NOMO-1 (cell line): ENCODE measurements at regions not wholly inside any gene's neighbourhood (a gene's known extent, or its start where the extent isn't known, plus 50 kb on each side); places are given as distances from the start of the nearest gene placed in this dataset.
"Not testable (repeated sequence)": the region's sequence is repeated elsewhere in the genome, so short reads cannot be mapped to it uniquely, and the experiment has no call there.

ENCODE experiments used
- DNase-seq, 2 experiments: peaks; one replicate each; lab custom pipeline; 2025; ENCODE audit not compliant: unreplicated experiment in 2 of 2; lab: John Stamatoyannopoulos, UW

DNA sequence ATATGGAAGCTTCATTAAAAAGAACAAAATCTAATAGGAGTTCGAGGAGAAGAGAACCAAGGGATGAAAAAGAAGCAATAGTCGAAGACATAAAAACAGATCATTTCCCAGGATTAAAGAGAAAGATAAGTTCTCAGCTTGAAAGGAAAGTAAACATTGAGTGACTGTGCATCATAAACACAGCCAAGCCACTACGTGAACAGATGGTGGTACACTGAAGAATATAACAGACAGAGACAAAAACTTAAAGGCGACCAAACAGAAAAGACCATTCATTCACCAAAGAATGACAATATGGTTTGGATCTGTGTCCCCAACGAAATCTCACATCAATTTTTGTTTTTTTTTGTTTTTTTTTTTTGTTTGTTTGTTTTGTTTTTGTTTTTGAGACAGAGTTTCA lies 210.8 kb upstream of the LINGO1 start:
- no peak for DNase-seq

DNA sequence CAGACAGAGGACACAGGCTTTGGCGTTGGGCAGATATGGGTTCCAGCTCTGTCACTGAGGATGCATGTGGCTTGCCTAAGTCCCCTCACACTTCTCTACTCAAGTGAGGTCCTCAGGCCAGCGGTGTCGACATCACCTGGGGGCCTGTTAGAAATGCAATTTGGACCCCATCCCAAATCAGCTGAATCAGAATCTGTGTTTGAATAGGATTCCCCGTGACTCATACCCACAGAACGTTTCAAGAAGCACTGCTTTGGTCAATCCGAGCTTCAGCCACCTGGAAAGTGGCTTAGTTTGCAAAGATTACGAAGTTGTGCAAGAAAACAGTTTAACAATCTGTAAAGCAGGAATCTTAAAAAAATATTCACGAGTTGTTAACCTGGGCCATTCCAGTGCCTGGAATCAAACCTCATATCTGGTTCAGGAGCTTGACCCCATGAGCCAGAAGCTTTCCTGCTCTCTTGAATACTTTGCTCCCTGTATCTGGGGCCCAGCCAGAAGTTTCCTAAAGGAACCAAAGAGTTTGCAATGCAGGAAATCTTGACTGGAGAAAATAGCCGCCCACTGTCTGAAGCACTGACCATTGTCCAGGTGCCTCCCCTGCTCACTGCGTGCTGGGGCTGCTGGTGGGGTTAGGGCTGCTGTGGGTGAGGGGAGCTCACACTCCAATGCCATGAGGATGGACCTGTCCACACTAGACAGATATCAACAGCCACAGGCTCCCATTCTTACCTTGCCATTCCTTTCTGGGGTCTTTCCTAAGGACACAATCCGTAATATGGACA lies 208.5 kb upstream of the LINGO1 start:
- DNase-seq = no peak

DNA sequence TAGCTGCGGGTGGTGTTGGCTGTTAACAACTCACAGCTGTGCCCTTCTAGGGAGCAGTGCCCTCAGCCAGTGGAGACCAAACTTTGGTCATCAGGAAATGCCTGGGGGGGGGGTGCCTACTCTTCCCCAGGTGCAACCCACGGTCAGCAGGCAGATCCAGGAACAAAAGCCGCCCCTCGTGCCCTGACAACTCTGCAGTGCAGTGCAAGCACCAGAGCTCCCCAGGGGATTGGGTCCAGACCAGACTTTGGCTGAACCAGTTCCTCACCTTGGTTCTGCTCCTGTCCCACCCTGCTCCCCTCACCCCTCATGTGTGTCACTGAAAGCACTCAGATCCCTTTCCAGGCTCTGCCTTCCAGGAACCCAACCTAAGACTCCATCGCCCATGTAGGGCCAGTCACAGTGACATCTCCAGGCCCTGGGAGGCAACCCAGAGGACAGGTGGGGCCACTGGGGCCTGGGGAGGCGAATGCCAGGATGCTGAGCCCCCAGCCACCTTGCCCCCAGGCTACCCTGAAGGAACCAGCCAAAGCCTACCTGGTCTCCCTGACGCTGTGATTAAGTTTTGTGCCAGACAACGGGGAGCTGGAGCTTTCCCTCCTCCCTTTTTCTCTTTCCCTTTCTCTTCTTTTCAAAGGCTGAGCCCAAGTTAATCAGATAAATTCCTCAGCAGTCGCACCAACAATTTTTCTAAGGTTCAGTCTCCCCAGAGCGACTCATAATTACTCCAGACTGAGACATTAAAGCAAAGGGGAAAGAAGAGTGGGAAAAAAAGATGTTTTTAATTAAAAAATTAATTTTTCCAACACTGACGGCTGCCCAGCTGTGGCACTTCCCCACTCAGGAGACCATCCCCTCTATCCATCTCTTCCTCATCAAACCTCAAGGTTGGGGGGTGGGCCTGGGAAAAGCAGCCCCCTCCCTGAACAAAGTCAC lies 207.5 kb upstream of the LINGO1 start:
- no peak for DNase-seq

DNA sequence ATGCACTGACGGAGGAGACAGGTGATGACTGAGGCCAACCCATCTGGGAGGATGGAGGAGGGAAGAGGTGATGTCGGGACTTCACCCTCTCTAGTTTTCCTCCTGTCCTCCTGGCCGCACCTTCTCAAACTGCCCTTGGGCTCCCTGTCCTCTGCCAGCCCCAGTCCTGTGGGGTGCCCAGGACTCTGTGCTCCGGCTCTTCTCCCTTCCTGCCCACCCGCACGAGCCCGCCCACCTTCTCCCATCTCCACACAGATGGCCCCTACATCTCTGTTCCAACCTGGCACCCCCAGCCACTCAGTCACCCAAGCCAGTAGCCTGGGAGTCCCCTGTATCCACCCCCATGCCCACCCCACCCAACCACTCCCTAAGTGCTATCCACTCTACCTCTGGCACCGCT lies 206.7 kb upstream of the LINGO1 start:
- DNase-seq = no peak

GRCh38 chr15:77838595-77838994 lies 205.9 kb upstream of the LINGO1 start:
- no peak for DNase-seq

DNA sequence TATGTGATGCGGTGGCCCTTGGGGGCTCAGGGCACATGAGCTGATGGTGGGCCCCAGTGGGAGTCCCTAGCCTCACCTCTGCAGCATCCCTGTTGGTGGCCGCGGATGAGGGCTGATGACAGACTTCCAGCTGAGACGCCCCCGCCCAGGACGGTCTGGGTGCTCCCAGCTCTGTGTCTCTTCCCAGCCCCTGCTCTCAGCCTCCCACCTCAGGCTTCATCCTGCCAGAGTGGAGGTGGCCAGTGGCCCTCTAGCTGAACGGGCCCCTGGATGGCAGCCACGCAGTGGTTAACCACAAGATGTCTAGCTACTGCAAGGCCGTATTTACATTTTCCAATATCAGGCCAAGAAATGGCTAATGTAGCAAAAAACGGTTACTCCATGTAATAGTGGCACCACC lies 205.3 kb upstream of the LINGO1 start:
- no peak for DNase-seq

- no peak for DNase-seq
Measured at GRCh38 chr15:77837649-77838025, 204.9 kb upstream of the LINGO1 start.

GRCh38 chr15:77836906-77837648 lies 204.4 kb upstream of the LINGO1 start:
- no peak for DNase-seq

- DNase-seq = no peak
Measured at GRCh38 chr15:77836121-77836692, 203.5 kb upstream of the LINGO1 start.

GRCh38 chr15:77834276-77834990 lies 201.7 kb upstream of the LINGO1 start:
- no peak for DNase-seq

GRCh38 chr15:77832874-77833273 lies 200.2 kb upstream of the LINGO1 start:
- DNase-seq = no peak

GRCh38 chr15:77831986-77832385 lies 199.3 kb upstream of the LINGO1 start:
- no peak for DNase-seq

- no peak for DNase-seq
Measured at GRCh38 chr15:77830051-77830468, 197.3 kb upstream of the LINGO1 start.

DNA sequence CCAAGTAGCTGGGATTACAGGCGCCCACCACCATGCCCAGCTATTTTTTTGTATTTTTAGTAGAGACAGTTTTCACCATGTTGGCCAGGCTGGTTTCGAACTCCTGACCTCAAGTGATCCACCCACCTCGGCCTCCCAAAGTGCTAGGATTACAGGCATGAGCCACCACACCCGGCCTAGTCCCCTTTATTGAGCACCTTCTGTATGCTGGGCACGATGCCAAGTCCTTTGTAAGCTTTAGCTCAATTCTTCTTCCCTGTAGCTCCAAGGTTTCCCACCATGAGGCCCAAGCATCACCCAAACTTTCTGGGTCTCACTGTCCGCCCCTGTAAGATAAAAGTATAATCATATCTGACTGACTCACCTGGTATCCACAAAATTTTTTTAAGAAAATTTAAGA lies 196.6 kb upstream of the LINGO1 start:
- not testable (repeated sequence) for DNase-seq

DNA sequence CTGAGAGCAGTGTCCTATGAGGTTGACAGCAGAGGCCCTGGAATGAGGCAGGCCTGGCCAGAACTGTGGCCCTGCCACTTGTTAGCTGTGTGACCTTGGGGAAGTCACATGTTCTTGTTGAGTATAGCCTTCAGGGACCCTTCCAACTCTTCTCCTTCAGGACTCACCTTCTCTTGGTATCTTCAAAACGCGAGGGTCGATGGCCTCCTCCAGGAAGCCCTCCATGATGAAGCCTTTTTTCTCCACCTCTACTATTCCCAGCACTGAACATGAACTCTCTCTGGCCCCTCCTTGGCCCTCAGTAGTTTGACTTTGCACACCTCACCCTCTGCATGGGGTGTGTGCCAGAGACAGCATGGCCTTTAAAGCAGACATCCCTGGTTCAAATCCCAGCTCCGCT lies 195.1 kb upstream of the LINGO1 start:
- DNase-seq = no peak

GRCh38 chr15:77826006-77826695 lies 193.4 kb upstream of the LINGO1 start:
- no peak for DNase-seq

DNA sequence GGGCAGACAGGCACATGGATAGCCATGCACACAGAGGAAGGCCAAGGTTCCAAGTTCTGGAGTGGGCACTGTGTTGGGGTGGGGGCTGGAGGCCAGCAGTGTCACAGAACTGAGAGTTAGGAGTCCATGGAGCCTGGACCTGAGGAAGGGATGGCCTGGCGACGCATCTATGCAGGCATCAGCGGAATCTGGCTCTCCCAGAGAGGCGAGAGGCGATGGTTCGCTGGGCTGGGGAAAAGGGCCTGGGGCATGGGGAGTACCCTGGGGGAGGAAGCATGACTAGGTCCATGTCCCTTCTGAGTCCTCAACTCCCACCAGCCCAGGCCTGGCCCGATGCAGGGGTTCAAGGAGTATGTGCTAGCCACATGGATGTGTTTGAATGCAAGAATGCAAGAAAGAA lies 192.8 kb upstream of the LINGO1 start:
- no peak for DNase-seq

- DNase-seq = no peak
Measured at GRCh38 chr15:77825252-77825542, 192.5 kb upstream of the LINGO1 start.

DNA sequence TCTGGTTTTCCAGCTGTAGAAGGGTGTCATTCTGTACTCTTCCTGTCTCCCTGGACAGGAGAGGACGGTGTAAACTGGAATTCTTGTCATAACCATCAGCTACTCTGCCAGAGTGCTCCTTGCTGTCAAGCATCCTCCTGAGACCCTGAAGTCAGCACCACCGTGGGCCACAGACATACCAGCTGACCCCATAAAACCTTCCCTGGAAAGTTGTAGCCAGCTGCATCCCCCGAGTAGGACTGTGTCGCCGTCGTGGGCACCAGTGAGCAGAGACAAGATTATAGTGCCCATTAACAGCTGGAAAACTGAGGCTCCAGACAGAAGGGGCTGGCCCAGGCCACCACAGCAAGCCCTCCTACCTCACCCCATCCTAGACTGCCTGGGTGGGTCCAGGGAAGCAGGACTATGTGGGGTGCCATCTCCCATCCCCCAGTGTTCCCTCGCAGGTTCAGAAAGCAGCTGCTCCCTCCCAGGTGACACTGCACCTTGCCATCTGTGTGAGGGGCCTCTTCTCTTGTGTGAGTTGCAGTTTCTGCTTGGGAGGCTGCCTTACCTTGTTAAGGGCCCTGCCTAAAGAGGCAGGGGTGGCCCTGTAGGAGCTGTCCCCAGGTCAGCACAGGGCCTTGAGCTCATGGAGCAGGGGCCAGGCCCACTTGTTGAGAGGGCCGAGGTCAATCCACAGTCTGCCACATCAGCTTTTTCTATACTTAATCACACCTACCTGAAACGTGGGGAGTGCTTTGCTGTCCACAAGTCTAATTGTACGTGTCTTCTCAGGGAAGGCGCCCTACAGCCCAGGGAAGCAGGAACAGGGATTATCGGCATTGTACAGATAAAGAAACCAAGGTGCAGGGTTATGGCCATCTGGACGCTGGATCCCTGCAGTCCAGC lies 191.9 kb upstream of the LINGO1 start:
- no peak for DNase-seq
